Activated CD8-positive, alpha-beta T cell treated with anti-CD3 and anti-CD28 coated beads for 36 hours (primary cell): ENCODE measurements at regions not wholly inside any gene's neighbourhood (a gene's known extent, or its start where the extent isn't known, plus 50 kb on each side); places are given as distances from the start of the nearest gene placed in this dataset.

Experiments
- ATAC-seq: fragments of 200-7000 bp; cut with Tn5 transposase; one replicate; pipeline ENCODE4 v1.10.0; 2021; ENCODE audit warnings: mild to moderate bottlenecking, moderate library complexity
- CTCF ChIA-PET: fragments of 350-600 bp; sonication (Branson Sonifier 250); formaldehyde crosslinking; loops from one replicate; lab custom pipeline; 2021; ENCODE audit warnings: antibody characterized with exemption; lab: Charles Lee
- POLR2A ChIA-PET: fragments of 350-600 bp; sonication (Branson Sonifier 250); formaldehyde crosslinking; loops from one replicate; lab custom pipeline; 2021; ENCODE audit warnings: antibody characterized with exemption; lab: Charles Lee
- DNase-seq: peaks from one replicate; pipeline ENCODE4 v3.0.0-alpha.2; 2020
- H3K27ac Mint-ChIP-seq: one replicate; pipeline ENCODE4 v1.8.0; 2021; ENCODE audit warnings: mild to moderate bottlenecking, mixed read lengths
- H3K27me3 Mint-ChIP-seq: one replicate; pipeline ENCODE4 v1.8.0; 2021; ENCODE audit warnings: mixed read lengths
- H3K36me3 Mint-ChIP-seq: one replicate; pipeline ENCODE4 v1.8.0; 2021; ENCODE audit warnings: low read depth, mixed read lengths
- H3K4me1 Mint-ChIP-seq: one replicate; pipeline ENCODE4 v1.8.0; 2021; ENCODE audit warnings: low read depth, mixed read lengths
- H3K4me3 Mint-ChIP-seq: one replicate; pipeline ENCODE4 v1.8.0; 2021; ENCODE audit warnings: mild to moderate bottlenecking, moderate library complexity, mixed read lengths
- H3K9me3 Mint-ChIP-seq: one replicate; pipeline ENCODE4 v1.8.0; 2021; ENCODE audit warnings: mixed read lengths
- intact Hi-C: fragments of 100-400 bp; cut with micrococcal nuclease; formaldehyde crosslinking; loops from one replicate; pipeline ENCODE4 v1.10.0; 2022
- TF ChIP-seq, protein P1 (sequence below): fragments of 200-600 bp; IDR thresholded peaks from one replicate; pipeline ENCODE4 v1.8.0; 2022; ENCODE audit warnings: antibody characterized with exemption, mild to moderate bottlenecking

- intact Hi-C loops = no loop called here
- H3K4me3 Mint-ChIP-seq = no peak overlapping the region
- no peak for DNase-seq
- peaks cover 2% of the 10 kb centered on the region for H3K27me3 Mint-ChIP-seq
- CTCF ChIA-PET = no interaction called here
- no peaks in the 10 kb centered on the region for H3K9me3 Mint-ChIP-seq
- H3K36me3 Mint-ChIP-seq = no peaks in the 10 kb centered on the region
- no peaks in the 10 kb centered on the region for H3K4me1 Mint-ChIP-seq
- POLR2A ChIA-PET = no interaction called here
- TF ChIP-seq, protein P1, sequence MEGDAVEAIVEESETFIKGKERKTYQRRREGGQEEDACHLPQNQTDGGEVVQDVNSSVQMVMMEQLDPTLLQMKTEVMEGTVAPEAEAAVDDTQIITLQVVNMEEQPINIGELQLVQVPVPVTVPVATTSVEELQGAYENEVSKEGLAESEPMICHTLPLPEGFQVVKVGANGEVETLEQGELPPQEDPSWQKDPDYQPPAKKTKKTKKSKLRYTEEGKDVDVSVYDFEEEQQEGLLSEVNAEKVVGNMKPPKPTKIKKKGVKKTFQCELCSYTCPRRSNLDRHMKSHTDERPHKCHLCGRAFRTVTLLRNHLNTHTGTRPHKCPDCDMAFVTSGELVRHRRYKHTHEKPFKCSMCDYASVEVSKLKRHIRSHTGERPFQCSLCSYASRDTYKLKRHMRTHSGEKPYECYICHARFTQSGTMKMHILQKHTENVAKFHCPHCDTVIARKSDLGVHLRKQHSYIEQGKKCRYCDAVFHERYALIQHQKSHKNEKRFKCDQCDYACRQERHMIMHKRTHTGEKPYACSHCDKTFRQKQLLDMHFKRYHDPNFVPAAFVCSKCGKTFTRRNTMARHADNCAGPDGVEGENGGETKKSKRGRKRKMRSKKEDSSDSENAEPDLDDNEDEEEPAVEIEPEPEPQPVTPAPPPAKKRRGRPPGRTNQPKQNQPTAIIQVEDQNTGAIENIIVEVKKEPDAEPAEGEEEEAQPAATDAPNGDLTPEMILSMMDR = no peak
- no peak for ATAC-seq
- H3K27ac Mint-ChIP-seq = no peak overlapping the region
Measured at GRCh38 chr3:124267406-124267805, 275.5 kb upstream of the ROPN1 start.

DNA sequence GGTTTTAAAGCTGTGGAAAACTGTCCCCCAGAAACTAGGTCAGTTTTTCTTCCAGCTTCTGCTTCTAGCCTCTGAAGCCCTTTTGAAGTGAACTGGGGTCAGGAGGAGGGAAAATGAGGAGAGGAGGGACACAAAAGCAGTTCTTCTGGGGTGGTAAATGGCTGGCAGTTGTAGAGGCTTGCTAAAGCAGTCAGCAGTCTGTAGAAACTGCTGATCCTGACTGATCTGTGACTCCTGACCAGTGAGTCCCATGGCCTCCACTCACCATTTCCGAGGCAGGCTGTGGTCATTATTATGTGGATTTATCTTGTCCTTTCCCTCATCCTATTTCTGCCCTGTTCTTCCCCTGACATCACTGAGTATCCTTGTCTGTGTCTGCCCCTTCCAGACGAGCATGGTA lies 276.4 kb upstream of the ROPN1 start:
- CTCF ChIA-PET = no interaction called here
- peaks cover 2% of the 10 kb centered on the region for H3K27me3 Mint-ChIP-seq

DNA sequence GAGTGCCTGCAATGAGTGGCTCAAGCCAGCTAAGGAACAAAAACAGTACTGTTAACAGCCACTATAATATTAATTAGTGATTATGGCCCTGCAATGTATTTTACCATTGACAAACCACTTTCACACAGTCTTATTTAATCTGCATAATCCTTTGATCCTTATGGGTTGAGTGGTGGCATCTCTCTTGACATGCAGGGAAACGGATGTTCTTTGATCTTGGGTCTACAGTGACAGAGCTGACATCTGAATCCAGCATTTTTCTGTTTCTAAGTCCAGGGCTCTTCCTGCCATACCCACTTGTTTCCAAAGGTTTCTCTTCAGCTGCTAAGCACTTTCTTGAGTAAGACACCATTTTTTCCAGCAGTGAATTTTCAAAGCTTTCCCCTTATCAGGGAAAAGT lies 277.7 kb upstream of the ROPN1 start:
- ChIA-PET POLR2A (no interaction called here), CTCF (no interaction called here)
- no peaks in the 10 kb centered on the region for H3K36me3 Mint-ChIP-seq
- H3K9me3 Mint-ChIP-seq = no peaks in the 10 kb centered on the region
- no peaks in the 10 kb centered on the region for H3K4me1 Mint-ChIP-seq
- no peak overlapping the region for H3K27ac Mint-ChIP-seq
- intact Hi-C loops = no loop called here
- no peak overlapping the region for H3K4me3 Mint-ChIP-seq
- H3K27me3 Mint-ChIP-seq = peaks cover 1% of the 10 kb centered on the region
- no peak for DNase-seq
- no peak for ATAC-seq
- TF ChIP-seq, protein P1 = no peak

More for the DNA sequence above, 276.4 kb upstream of the ROPN1 start:
- ATAC-seq (no peak), DNase-seq (no peak)
- H3K27ac Mint-ChIP-seq = no peak overlapping the region
- H3K4me1 Mint-ChIP-seq = no peaks in the 10 kb centered on the region
- POLR2A ChIA-PET = no interaction called here
- no peaks in the 10 kb centered on the region for H3K9me3 Mint-ChIP-seq
- H3K36me3 Mint-ChIP-seq = no peaks in the 10 kb centered on the region
- H3K4me3 Mint-ChIP-seq = no peak overlapping the region
- intact Hi-C loops = no loop called here
- TF ChIP-seq, protein P1 = no peak

- intact Hi-C loops = no loop called here
- TF ChIP-seq, protein P1 = no peak
- Mint-ChIP-seq H3K4me1 (no peaks in the 10 kb centered on the region), H3K4me3 (no peak overlapping the region), H3K36me3 (no peaks in the 10 kb centered on the region), H3K27me3 (no peaks in the 10 kb centered on the region), H3K27ac (no peak overlapping the region), H3K9me3 (no peaks in the 10 kb centered on the region)
- CTCF ChIA-PET = no interaction called here
- POLR2A ChIA-PET = no interaction called here
- DNase-seq (no peak), ATAC-seq (no peak)
Measured at GRCh38 chr3:124272605-124273151, 280.8 kb upstream of the ROPN1 start.

DNA sequence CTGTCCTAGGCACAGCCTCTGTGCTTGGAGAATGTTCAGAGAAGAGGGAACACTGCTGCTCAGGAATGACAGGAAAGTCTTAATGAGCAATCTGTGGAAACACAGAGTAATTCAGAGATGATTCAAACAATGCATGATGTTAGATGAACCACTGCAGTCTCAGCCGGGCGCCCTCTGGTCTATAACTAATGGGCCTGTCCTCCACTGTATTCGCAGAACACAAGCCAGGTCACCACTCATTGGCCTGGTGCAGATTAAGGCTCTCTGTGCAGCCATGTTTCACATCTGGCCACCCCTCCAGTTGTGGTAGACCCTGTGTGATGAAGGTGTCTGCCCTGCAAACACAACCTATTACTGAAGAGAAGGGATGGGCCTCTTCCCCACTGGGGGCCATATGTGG lies 281.7 kb upstream of the ROPN1 start:
- Mint-ChIP-seq H3K4me1 (no peaks in the 10 kb centered on the region), H3K4me3 (no peak overlapping the region), H3K27me3 (no peaks in the 10 kb centered on the region), H3K27ac (no peak overlapping the region), H3K36me3 (no peaks in the 10 kb centered on the region), H3K9me3 (no peaks in the 10 kb centered on the region)
- DNase-seq (no peak), ATAC-seq (no peak)
- CTCF ChIA-PET = no interaction called here
- POLR2A ChIA-PET = no interaction called here
- TF ChIP-seq, protein P1 = no peak
- intact Hi-C loops = no loop called here
